Keratinocyte (primary cell): ENCODE measurements at regions not wholly inside any gene's neighbourhood (a gene's known extent, or its start where the extent isn't known, plus 50 kb on each side); places are given as distances from the start of the nearest gene placed in this dataset.

Experiments
- EZH2 ChIP-seq: IDR thresholded peaks from one replicate; pipeline ENCODE4 v1.6.1; 2012; ENCODE audit warnings: inconsistent platforms, mild to moderate bottlenecking, low read length, moderate library complexity
- TF ChIP-seq, protein P1 (sequence below), 3 experiments: IDR thresholded peaks in 1 of 3; conservative IDR thresholded peaks in 1 of 3; optimal IDR thresholded peaks in 1 of 3; 2 replicates in 2 of 3; 3 replicates in 1 of 3; pipeline versions ENCODE3 to v1.5.1; 2011; ENCODE audit warnings: low read length in 3 of 3, mild to moderate bottlenecking in 3 of 3, moderate library complexity in 2 of 3, control low read depth in 1 of 3, inconsistent platforms in 1 of 3; ENCODE audit not compliant: insufficient read depth in 2 of 3; ENCODE audit errors: extremely low read depth in 1 of 3

- TF ChIP-seq, protein P1, sequence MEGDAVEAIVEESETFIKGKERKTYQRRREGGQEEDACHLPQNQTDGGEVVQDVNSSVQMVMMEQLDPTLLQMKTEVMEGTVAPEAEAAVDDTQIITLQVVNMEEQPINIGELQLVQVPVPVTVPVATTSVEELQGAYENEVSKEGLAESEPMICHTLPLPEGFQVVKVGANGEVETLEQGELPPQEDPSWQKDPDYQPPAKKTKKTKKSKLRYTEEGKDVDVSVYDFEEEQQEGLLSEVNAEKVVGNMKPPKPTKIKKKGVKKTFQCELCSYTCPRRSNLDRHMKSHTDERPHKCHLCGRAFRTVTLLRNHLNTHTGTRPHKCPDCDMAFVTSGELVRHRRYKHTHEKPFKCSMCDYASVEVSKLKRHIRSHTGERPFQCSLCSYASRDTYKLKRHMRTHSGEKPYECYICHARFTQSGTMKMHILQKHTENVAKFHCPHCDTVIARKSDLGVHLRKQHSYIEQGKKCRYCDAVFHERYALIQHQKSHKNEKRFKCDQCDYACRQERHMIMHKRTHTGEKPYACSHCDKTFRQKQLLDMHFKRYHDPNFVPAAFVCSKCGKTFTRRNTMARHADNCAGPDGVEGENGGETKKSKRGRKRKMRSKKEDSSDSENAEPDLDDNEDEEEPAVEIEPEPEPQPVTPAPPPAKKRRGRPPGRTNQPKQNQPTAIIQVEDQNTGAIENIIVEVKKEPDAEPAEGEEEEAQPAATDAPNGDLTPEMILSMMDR (optimal IDR thresholded peaks at IDR 0.05 in 1 of 3, IDR thresholded peaks at IDR 0.05 in 1 of 3, conservative IDR thresholded peaks at IDR 0.05 in 1 of 3; ENCODE audit: extremely low read depth in 1 of 3, insufficient read depth in 2 of 3, low read length in 3 of 3) = no peak
- TF ChIP-seq EZH2 = no peak
Measured at GRCh38 chr6:137787016-137787415, 80.0 kb upstream of the TNFAIP3 start.
